ENCODE measurements at regions not wholly inside any gene's neighbourhood (a gene's known extent, or its start where the extent isn't known, plus 50 kb on each side); places are given as distances from the start of the nearest gene placed in this dataset.
A peak's percentile ranks its signal among the peaks of the same experiment; 100 is the strongest.

DNA sequence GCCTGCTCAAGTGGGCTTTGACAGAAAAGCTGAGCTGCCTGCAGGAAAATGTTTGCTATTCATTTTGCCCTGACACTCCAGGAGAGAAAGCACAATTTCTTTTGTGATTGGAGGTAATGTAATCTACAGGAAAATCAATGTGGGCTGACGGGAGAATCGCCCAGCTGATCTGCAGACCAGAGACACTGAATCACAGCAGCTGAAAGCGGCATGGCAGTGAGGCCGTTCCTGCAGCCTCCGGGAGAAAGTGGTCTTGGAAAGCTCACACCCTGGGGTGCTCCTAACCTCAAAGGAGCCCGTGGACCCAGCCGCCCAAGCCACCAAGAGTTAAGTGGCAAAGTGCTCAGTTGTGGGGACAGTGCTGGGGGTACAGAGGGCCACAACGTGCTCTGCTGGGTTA lies 593.6 kb downstream of the BNC2 start:
- Mint-ChIP-seq H3K27ac (peak overlapping the region; percentile 37), H3K36me3 (ENCODE audit: low read depth) (no peaks in the 10 kb centered on the region), H3K27me3 (ENCODE audit: low read depth, poor library complexity) (peaks cover 9% of the 10 kb centered on the region), H3K4me1 (peaks cover 21% of the 10 kb centered on the region), H3K9me3 (peaks cover 6% of the 10 kb centered on the region), H3K4me3 (no peak overlapping the region)
- DNase-seq: no peak
- TF ChIP-seq, protein P1, sequence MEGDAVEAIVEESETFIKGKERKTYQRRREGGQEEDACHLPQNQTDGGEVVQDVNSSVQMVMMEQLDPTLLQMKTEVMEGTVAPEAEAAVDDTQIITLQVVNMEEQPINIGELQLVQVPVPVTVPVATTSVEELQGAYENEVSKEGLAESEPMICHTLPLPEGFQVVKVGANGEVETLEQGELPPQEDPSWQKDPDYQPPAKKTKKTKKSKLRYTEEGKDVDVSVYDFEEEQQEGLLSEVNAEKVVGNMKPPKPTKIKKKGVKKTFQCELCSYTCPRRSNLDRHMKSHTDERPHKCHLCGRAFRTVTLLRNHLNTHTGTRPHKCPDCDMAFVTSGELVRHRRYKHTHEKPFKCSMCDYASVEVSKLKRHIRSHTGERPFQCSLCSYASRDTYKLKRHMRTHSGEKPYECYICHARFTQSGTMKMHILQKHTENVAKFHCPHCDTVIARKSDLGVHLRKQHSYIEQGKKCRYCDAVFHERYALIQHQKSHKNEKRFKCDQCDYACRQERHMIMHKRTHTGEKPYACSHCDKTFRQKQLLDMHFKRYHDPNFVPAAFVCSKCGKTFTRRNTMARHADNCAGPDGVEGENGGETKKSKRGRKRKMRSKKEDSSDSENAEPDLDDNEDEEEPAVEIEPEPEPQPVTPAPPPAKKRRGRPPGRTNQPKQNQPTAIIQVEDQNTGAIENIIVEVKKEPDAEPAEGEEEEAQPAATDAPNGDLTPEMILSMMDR (IDR thresholded peaks at IDR 0.05): no peak

DNA sequence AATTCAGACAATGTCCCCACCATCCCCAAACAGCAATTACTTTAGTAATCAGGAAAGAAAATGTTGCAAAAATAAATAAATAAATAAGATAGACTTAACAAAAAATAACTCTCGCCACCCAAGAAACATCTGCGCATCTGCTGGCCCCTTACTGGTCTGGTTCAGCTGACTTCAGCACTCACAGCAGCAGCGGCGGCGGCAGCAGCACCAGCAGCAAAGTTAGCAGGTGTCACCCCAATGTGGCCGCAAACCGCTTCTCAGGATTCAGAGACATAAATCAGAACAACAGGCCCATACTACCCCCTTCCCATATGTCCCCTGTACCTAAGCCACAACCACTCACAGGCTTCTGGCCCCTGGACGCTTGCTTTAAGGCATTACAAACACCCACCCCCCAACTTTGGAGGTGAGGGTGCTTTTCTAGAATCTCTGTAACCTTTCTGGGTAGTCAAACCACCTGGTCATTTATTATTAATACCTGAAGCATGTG lies 593.0 kb downstream of the BNC2 start:
- DNase-seq: no peak
- Mint-ChIP-seq H3K36me3 (ENCODE audit: low read depth) (no peaks in the 10 kb centered on the region), H3K4me1 (peaks cover 21% of the 10 kb centered on the region), H3K4me3 (no peak overlapping the region), H3K9me3 (peaks cover 6% of the 10 kb centered on the region), H3K27ac (peak overlapping the region; percentile 37), H3K27me3 (ENCODE audit: low read depth, poor library complexity) (peaks cover 9% of the 10 kb centered on the region)
- TF ChIP-seq, protein P1 (IDR thresholded peaks at IDR 0.05): no peak

DNA sequence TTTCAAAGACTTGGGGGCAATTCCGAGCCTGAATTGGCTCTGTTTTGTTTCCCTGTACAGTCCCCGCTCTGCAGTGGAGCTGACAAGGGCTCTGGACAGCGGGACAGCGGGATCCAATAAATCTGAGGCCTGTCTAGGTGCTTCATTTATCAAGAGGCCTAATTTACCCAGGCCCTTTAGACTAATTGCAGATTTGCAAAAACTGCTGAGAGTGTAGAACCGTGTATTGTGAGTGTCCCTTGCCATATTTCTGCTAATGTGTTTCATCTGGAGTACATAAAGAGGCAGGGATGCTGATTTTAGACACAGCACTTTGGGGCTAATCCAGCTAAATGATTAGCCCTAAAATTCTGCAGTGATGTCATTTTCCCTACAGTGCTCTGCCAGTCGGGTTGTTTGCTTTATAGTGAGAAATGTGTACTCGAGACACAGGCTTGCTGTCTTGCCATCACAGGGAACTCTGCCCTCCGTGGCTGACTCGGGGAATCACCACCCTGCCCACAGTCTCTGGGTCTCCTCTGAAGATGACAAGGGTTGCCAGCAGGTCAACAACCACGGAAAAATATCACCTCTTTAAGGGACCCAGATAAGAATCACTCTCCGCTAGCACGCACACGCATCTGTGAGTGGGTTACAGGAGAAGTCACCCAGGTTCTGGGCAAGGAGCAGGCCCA lies 592.0 kb downstream of the BNC2 start:
- Mint-ChIP-seq H3K27me3 (ENCODE audit: low read depth, poor library complexity) (peaks cover 12% of the 10 kb centered on the region), H3K9me3 (peaks cover 8% of the 10 kb centered on the region), H3K4me1 (peaks cover 21% of the 10 kb centered on the region), H3K36me3 (ENCODE audit: low read depth) (no peaks in the 10 kb centered on the region), H3K4me3 (no peak overlapping the region), H3K27ac (peak overlapping the region; percentile 81)
- DNase-seq: no peak
- TF ChIP-seq, protein P1 (IDR thresholded peaks at IDR 0.05): no peak

- TF ChIP-seq, protein P1 (IDR thresholded peaks at IDR 0.05): no peak
- H3K9me3 Mint-ChIP-seq: peaks cover 24% of the 10 kb centered on the region
- H3K4me1 Mint-ChIP-seq: peaks cover 29% of the 10 kb centered on the region
- DNase-seq: no peak
- peaks cover 11% of the 10 kb centered on the region for H3K27me3 Mint-ChIP-seq (ENCODE audit: low read depth, poor library complexity)
- no peak overlapping the region for H3K4me3 Mint-ChIP-seq
- H3K36me3 Mint-ChIP-seq (ENCODE audit: low read depth): peaks cover 5% of the 10 kb centered on the region
- H3K27ac Mint-ChIP-seq: no peak overlapping the region
Observed at GRCh38 chr9:16281707-16282106, 588.8 kb downstream of the BNC2 start.

GRCh38 chr9:16282216-16282615 lies 588.3 kb downstream of the BNC2 start:
- Mint-ChIP-seq H3K27me3 (ENCODE audit: low read depth, poor library complexity) (peaks cover 6% of the 10 kb centered on the region), H3K4me3 (no peak overlapping the region)
- TF ChIP-seq, protein P1 (IDR thresholded peaks at IDR 0.05): no peak

DNA sequence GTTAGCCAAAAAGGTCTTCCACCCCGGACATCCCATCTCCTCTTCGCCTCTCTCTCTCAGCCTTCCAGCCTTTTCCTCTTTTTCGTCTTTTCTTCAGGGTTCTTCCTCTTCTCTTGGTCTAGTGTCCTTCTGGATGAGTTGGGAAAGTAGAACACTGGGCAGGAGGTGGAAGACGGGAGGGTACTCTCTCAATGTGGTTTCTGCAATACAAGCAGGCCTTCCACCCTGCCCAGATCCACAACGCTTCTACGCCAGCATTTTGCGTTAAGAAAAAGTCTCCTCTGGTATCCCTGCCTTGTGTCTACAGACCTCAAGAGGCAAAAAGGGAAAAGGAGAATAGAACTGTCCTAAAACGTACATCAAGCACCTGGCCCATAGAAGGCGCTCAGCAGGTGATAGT lies 587.8 kb downstream of the BNC2 start:
- Mint-ChIP-seq H3K36me3 (ENCODE audit: low read depth) (peaks cover 5% of the 10 kb centered on the region), H3K27ac (no peak overlapping the region)

More at GRCh38 chr9:16282216-16282615, 588.3 kb downstream of the BNC2 start:
- peaks cover 24% of the 10 kb centered on the region for H3K9me3 Mint-ChIP-seq
- H3K27ac Mint-ChIP-seq: no peak overlapping the region
- H3K36me3 Mint-ChIP-seq (ENCODE audit: low read depth): peaks cover 5% of the 10 kb centered on the region
- peaks cover 27% of the 10 kb centered on the region for H3K4me1 Mint-ChIP-seq
- DNase-seq: no peak

More for the DNA sequence above, 587.8 kb downstream of the BNC2 start:
- Mint-ChIP-seq H3K27me3 (ENCODE audit: low read depth, poor library complexity) (peaks cover 4% of the 10 kb centered on the region), H3K9me3 (peaks cover 24% of the 10 kb centered on the region), H3K4me3 (no peak overlapping the region), H3K4me1 (peaks cover 22% of the 10 kb centered on the region)
- TF ChIP-seq, protein P1 (IDR thresholded peaks at IDR 0.05): no peak
- DNase-seq: no peak

Data from nephron progenitor cell (in vitro differentiated cells).